Neural cell (in vitro differentiated cells): ENCODE measurements at regions not wholly inside any gene's neighbourhood (a gene's known extent, or its start where the extent isn't known, plus 50 kb on each side); places are given as distances from the start of the nearest gene placed in this dataset.
"Not testable (repeated sequence)": the region's sequence is repeated elsewhere in the genome, so short reads cannot be mapped to it uniquely, and the experiment has no call there.

ENCODE experiments used
- H2AFZ ChIP-seq: fragments of 200-600, 300-800 bp; sonication (generic), shearing (Covaris generic); 2 replicates; pipeline ENCODE4 v1.6.0; 2014; ENCODE audit warnings: low read depth, mild to moderate bottlenecking, antibody characterized with exemption, low read length, moderate library complexity
- H3F3A ChIP-seq: fragments of 200-600 bp; shearing (Covaris generic); 2 replicates; pipeline ENCODE4 v1.6.1; 2016; ENCODE audit warnings: mild to moderate bottlenecking, moderate library complexity, mixed read lengths, antibody characterized with exemption, low read length; ENCODE audit not compliant: insufficient read depth, poor library complexity, severe bottlenecking
- H3K27ac ChIP-seq: fragments of 200-600, 300-800 bp; sonication (generic), shearing (Covaris generic); 2 replicates; pipeline ENCODE4 v1.5.1; 2014; ENCODE audit warnings: mild to moderate bottlenecking, low read length, moderate library complexity
- H3K27me3 ChIP-seq: fragments of 300-800, 200-600 bp; sonication (generic), shearing (Covaris generic); 2 replicates; pipeline ENCODE4 v1.6.0; 2014; ENCODE audit warnings: mild to moderate bottlenecking, low read depth, low read length, moderate library complexity; ENCODE audit not compliant: insufficient read depth
- H3K36me3 ChIP-seq: fragments of 300-800, 200-600 bp; sonication (generic), shearing (Covaris generic); 2 replicates; pipeline ENCODE4 v1.5.1; 2014; ENCODE audit warnings: mild to moderate bottlenecking, antibody characterized with exemption, low read length, moderate library complexity; ENCODE audit not compliant: insufficient read depth
- H3K4me2 ChIP-seq: fragments of 300-800, 200-600 bp; sonication (generic), shearing (Covaris generic); 2 replicates; pipeline ENCODE4 v1.6.0; 2014; ENCODE audit warnings: mild to moderate bottlenecking, low read length
- H3K4me3 ChIP-seq: fragments of 300-800, 200-600 bp; sonication (generic), shearing (Covaris generic); 2 replicates; pipeline ENCODE4 v1.5.1; 2014; ENCODE audit warnings: mild to moderate bottlenecking, low read length, moderate library complexity
- H3K79me2 ChIP-seq: fragments of 200-600 bp; shearing (Covaris generic); replicated peaks from 2 replicates; pipeline ENCODE4 v1.6.0; 2014; ENCODE audit warnings: mild to moderate bottlenecking, low read length, moderate library complexity; ENCODE audit not compliant: insufficient read depth
- H3K9ac ChIP-seq: fragments of 300-800, 200-600 bp; sonication (generic), shearing (Covaris generic); 2 replicates; pipeline ENCODE4 v1.6.1; 2016; ENCODE audit warnings: mild to moderate bottlenecking, low read length, mixed read lengths
- H3K9me2 ChIP-seq: fragments of 200-600 bp; shearing (Covaris generic); 2 replicates; pipeline ENCODE4 v1.6.1; 2016; ENCODE audit warnings: mild to moderate bottlenecking, low read length, mixed read lengths; ENCODE audit not compliant: insufficient read depth
- H3K9me3 ChIP-seq: fragments of 200-600, 300-800 bp; sonication (generic), shearing (Covaris generic); 2 replicates; pipeline ENCODE4 v1.6.1; 2016; ENCODE audit warnings: mild to moderate bottlenecking, mixed run types, low read length, moderate library complexity, mixed read lengths
- H4K20me1 ChIP-seq: fragments of 200-600 bp; shearing (Covaris generic); 2 replicates; pipeline ENCODE4 v1.6.1; 2016; ENCODE audit warnings: mild to moderate bottlenecking, mixed run types; ENCODE audit not compliant: insufficient read depth
- EP300 ChIP-seq: fragments of 450-650 bp; conservative IDR thresholded peaks from 2 replicates; pipeline ENCODE4 v1.6.1; 2014; ENCODE audit warnings: antibody characterized with exemption, mild to moderate bottlenecking, moderate library complexity; ENCODE audit not compliant: poor library complexity, severe bottlenecking
- EZH2 ChIP-seq: fragments of 200-600, 300-800 bp; shearing (Covaris generic), sonication (generic); IDR thresholded peaks from 2 replicates; pipeline ENCODE4 v1.6.1; 2014; ENCODE audit warnings: antibody characterized with exemption, low read length, borderline replicate concordance, mild to moderate bottlenecking; ENCODE audit not compliant: insufficient read depth, poor library complexity, severe bottlenecking
- POLR2AphosphoS5 ChIP-seq: IDR thresholded peaks from 2 replicates; pipeline ENCODE4 v1.6.1; 2012
- RAD21 ChIP-seq: fragments of 450-650 bp; conservative IDR thresholded peaks from 2 replicates; pipeline ENCODE4 v1.6.1; 2014; ENCODE audit warnings: antibody characterized with exemption, mild to moderate bottlenecking, moderate library complexity
- SMC3 ChIP-seq: fragments of 450-650 bp; conservative IDR thresholded peaks from 2 replicates; pipeline ENCODE4 v1.6.1; 2014; ENCODE audit warnings: antibody characterized with exemption, mild to moderate bottlenecking, moderate library complexity; ENCODE audit not compliant: poor library complexity
- TAF1 ChIP-seq: IDR thresholded peaks from 2 replicates; pipeline ENCODE4 v1.6.1; 2012; ENCODE audit warnings: low read depth
- TF ChIP-seq, protein P1 (sequence below): fragments of 450-650 bp; IDR thresholded peaks from 2 replicates; pipeline ENCODE4 v1.5.1; 2014; ENCODE audit warnings: antibody characterized with exemption, mild to moderate bottlenecking, moderate library complexity; ENCODE audit not compliant: poor library complexity, severe bottlenecking
- TF ChIP-seq, protein P2 (sequence below): IDR thresholded peaks from 2 replicates; pipeline ENCODE4 v1.6.1; 2012; ENCODE audit warnings: borderline replicate concordance

DNA sequence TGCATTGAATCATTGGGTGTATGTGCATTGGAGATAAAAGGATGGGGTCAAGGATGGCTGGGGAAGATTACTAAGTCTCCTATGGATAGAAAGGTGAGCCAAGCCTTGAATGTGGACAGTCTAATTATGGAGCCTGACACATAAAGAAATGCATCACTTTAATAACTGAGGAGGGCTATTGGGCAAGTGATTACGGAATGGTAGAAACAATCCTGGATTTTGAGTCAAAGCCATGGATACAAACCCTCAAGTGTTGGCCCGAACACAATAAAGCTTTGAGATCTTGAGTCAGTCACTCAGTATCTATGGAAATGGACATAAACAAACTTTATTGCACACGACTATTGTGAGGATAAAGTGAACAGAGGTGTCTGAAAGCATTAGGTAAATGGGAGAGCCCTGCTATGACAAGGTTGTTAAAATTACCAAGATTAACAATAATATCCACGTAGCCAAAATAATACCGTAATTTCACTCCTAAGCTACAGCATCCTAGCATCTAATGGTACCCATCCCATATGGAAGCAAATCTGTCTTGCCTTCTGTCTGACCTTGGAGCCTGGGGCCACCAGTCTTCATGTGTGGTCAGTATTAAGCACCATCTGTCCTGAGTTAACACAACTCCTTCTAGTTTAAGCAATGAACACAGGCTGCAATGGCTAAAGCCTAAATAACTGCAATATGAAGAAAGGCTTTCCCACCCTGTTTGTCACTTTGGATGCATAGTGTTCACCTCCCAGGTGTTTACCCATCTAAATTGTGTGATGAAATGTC, 136.9 kb upstream of the PRICKLE2 start:
- no peaks in the 10 kb centered on the region for H3F3A ChIP-seq
- H4K20me1 ChIP-seq = no peaks in the 10 kb centered on the region
- no peak overlapping the region for H3K4me2 ChIP-seq
- H2AFZ ChIP-seq = no peak overlapping the region
- no peak for TF ChIP-seq RAD21
- no peak for TF ChIP-seq EP300
- TF ChIP-seq SMC3 = no peak
- TF ChIP-seq POLR2AphosphoS5 = no peak
- no peak for TF ChIP-seq EZH2
- TF ChIP-seq, protein P1, sequence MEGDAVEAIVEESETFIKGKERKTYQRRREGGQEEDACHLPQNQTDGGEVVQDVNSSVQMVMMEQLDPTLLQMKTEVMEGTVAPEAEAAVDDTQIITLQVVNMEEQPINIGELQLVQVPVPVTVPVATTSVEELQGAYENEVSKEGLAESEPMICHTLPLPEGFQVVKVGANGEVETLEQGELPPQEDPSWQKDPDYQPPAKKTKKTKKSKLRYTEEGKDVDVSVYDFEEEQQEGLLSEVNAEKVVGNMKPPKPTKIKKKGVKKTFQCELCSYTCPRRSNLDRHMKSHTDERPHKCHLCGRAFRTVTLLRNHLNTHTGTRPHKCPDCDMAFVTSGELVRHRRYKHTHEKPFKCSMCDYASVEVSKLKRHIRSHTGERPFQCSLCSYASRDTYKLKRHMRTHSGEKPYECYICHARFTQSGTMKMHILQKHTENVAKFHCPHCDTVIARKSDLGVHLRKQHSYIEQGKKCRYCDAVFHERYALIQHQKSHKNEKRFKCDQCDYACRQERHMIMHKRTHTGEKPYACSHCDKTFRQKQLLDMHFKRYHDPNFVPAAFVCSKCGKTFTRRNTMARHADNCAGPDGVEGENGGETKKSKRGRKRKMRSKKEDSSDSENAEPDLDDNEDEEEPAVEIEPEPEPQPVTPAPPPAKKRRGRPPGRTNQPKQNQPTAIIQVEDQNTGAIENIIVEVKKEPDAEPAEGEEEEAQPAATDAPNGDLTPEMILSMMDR = no peak
- TF ChIP-seq, protein P2, sequence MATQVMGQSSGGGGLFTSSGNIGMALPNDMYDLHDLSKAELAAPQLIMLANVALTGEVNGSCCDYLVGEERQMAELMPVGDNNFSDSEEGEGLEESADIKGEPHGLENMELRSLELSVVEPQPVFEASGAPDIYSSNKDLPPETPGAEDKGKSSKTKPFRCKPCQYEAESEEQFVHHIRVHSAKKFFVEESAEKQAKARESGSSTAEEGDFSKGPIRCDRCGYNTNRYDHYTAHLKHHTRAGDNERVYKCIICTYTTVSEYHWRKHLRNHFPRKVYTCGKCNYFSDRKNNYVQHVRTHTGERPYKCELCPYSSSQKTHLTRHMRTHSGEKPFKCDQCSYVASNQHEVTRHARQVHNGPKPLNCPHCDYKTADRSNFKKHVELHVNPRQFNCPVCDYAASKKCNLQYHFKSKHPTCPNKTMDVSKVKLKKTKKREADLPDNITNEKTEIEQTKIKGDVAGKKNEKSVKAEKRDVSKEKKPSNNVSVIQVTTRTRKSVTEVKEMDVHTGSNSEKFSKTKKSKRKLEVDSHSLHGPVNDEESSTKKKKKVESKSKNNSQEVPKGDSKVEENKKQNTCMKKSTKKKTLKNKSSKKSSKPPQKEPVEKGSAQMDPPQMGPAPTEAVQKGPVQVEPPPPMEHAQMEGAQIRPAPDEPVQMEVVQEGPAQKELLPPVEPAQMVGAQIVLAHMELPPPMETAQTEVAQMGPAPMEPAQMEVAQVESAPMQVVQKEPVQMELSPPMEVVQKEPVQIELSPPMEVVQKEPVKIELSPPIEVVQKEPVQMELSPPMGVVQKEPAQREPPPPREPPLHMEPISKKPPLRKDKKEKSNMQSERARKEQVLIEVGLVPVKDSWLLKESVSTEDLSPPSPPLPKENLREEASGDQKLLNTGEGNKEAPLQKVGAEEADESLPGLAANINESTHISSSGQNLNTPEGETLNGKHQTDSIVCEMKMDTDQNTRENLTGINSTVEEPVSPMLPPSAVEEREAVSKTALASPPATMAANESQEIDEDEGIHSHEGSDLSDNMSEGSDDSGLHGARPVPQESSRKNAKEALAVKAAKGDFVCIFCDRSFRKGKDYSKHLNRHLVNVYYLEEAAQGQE = no peak
- TF ChIP-seq TAF1 = no peak
- H3K27me3 ChIP-seq = no peaks in the 10 kb centered on the region
- H3K79me2 ChIP-seq = no peaks in the 10 kb centered on the region
- H3K4me3 ChIP-seq = no peak overlapping the region
- no peaks in the 10 kb centered on the region for H3K9me3 ChIP-seq
- no peak overlapping the region for H3K27ac ChIP-seq
- H3K9ac ChIP-seq = no peak overlapping the region
- no peaks in the 10 kb centered on the region for H3K9me2 ChIP-seq
- H3K36me3 ChIP-seq = no peaks in the 10 kb centered on the region

DNA sequence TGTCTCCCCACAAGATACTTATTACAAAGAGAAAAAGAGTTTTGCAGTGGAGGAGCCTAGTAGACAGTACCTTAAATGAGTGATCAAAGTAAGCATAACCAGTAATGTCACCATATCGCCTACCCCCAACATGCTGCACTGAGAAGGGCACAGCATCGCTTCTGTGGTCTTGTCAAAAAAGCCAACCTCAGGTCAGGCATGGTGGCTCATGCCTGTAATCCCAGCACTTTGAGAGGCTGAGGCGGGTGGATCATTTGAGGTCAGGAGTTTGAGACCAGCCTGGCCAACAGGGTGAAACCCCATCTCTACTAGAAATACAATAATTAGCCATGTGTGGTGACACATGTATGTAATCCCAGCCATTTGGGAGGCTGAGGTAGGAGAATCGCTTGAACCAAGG, 135.8 kb upstream of the PRICKLE2 start:
- H2AFZ ChIP-seq, H3F3A ChIP-seq, H3K9ac ChIP-seq, H3K4me2 ChIP-seq, H3K9me2 ChIP-seq, H4K20me1 ChIP-seq, H3K79me2 ChIP-seq, H3K9me3 ChIP-seq, H3K27ac ChIP-seq, H3K27me3 ChIP-seq, H3K36me3 ChIP-seq, H3K4me3 ChIP-seq: not testable (repeated sequence)

DNA sequence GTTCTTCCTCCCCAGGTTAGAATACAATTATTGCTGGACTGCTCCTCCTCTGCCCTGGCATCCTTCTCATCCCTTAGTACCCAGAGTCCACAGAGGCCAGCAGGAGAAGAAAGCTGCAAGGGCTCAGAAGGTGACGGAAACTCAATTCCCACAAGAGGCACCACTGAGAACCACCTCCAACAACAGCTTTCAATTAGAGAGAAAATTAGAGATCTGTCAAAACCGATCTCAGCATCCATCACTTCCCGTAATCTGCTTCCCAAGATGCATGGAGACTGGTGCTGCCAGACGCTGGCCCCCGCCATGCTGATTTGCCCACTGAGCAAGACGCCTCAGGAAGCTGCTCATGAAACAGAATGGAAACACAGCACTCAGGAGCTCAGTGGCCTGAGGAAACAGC, 135.0 kb upstream of the PRICKLE2 start:
- Histone ChIP-seq H3K9me2 (no peaks in the 10 kb centered on the region), H4K20me1 (no peaks in the 10 kb centered on the region), H3K79me2 (no peaks in the 10 kb centered on the region), H3K4me3 (no peak overlapping the region), H3K36me3 (no peaks in the 10 kb centered on the region), H3F3A (no peaks in the 10 kb centered on the region), H3K27ac (no peak overlapping the region), H3K9ac (no peak overlapping the region), H3K4me2 (no peak overlapping the region), H3K27me3 (no peaks in the 10 kb centered on the region), H2AFZ (no peak overlapping the region), H3K9me3 (no peaks in the 10 kb centered on the region)
- TF ChIP-seq, protein P1 = no peak
- TF ChIP-seq POLR2AphosphoS5 = no peak
